Smooth muscle cell (in vitro differentiated cells): ENCODE measurements at regions not wholly inside any gene's neighbourhood (a gene's known extent, or its start where the extent isn't known, plus 50 kb on each side); places are given as distances from the start of the nearest gene placed in this dataset.

Source experiments
- DNase-seq: peaks from one replicate; lab custom pipeline; 2025; ENCODE audit not compliant: unreplicated experiment; lab: John Stamatoyannopoulos, UW
- H2AFZ ChIP-seq: fragments of 200-600 bp; sonication (generic); 2 replicates; pipeline ENCODE4 v1.6.0; 2016; ENCODE audit warnings: antibody characterized with exemption, low read depth, mild to moderate bottlenecking
- H3F3A ChIP-seq: fragments of 200-600 bp; sonication (generic); 2 replicates; pipeline ENCODE4 v1.6.0; 2017; ENCODE audit warnings: antibody characterized with exemption, low read depth
- H3K27ac ChIP-seq: fragments of 200-600 bp; sonication (generic); 2 replicates; pipeline ENCODE4 v1.5.1; 2016; ENCODE audit warnings: low read depth, mild to moderate bottlenecking
- H3K27me3 ChIP-seq: fragments of 200-600 bp; sonication (generic); 2 replicates; pipeline ENCODE4 v1.6.1; 2016; ENCODE audit warnings: low read depth, mild to moderate bottlenecking
- H3K36me3 ChIP-seq: fragments of 200-600 bp; sonication (generic); 2 replicates; pipeline ENCODE4 v1.5.1; 2016; ENCODE audit warnings: low read depth
- H3K4me1 ChIP-seq: fragments of 200-600 bp; sonication (generic); 2 replicates; pipeline ENCODE4 v1.5.1; 2016; ENCODE audit warnings: low read depth
- H3K4me2 ChIP-seq: fragments of 200-600 bp; sonication (generic); 2 replicates; pipeline ENCODE4 v1.6.0; 2016; ENCODE audit warnings: mild to moderate bottlenecking
- H3K4me3 ChIP-seq: fragments of 200-600 bp; sonication (generic); 2 replicates; pipeline ENCODE4 v1.5.1; 2016; ENCODE audit warnings: mild to moderate bottlenecking
- H3K79me2 ChIP-seq: fragments of 200-600 bp; sonication (generic); 2 replicates; pipeline ENCODE4 v1.6.0; 2016; ENCODE audit warnings: low read depth, mild to moderate bottlenecking
- H3K9ac ChIP-seq: fragments of 200-600 bp; sonication (generic); 2 replicates; pipeline ENCODE4 v1.6.0; 2016; ENCODE audit warnings: low read depth
- H3K9me3 ChIP-seq: fragments of 200-600 bp; sonication (generic); replicated peaks from 2 replicates; pipeline ENCODE4 v1.5.1; 2016; ENCODE audit warnings: low read depth
- H4K20me1 ChIP-seq: fragments of 200-600 bp; sonication (generic); 2 replicates; pipeline ENCODE4 v1.6.0; 2016; ENCODE audit warnings: low read depth
- CTCF ChIP-seq: fragments of 200-600 bp; sonication (generic); IDR thresholded peaks from 2 replicates; pipeline ENCODE4 v1.5.1; 2017; ENCODE audit warnings: borderline replicate concordance, mild to moderate bottlenecking, antibody characterized with exemption; ENCODE audit not compliant: insufficient read depth, poor library complexity, severe bottlenecking
- WGBS: methylation state at CpG from one replicate; pipeline ENCODE4 v1.1.7; 2016; ENCODE audit warnings: low lambda C conversion rate; 5-methylcytosine and 5-hydroxymethylcytosine counted together

DNA sequence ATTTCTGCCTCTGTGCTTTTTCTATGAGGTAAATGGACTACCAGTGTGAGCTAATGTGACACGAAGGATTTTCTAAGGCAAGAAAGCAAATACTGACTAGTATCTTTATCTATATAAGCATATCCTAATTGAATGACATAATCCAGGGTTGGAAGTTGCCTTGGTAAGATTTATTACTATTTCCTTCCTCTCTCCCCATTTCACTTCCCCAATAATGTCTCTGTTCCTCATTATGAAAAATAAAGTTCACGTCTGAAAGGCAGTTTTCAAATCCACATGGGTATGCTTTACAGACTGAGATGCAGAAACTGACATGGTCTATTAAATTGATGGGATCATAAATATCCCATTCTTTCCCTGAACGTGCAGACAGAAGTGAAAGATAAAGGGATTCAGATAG, 86.0 kb downstream of the DTWD1 start:
- no peaks in the 10 kb centered on the region for H3K36me3 ChIP-seq
- H3K27me3 ChIP-seq = no peaks in the 10 kb centered on the region
- no peak overlapping the region for H3K9ac ChIP-seq
- H3K27ac ChIP-seq = no peak overlapping the region
- no peak overlapping the region for H3K4me3 ChIP-seq
- no peaks in the 10 kb centered on the region for H4K20me1 ChIP-seq
- H3K4me1 ChIP-seq = no peaks in the 10 kb centered on the region
- H3K4me2 ChIP-seq = no peak overlapping the region
- no peaks in the 10 kb centered on the region for H3F3A ChIP-seq
- 52% methylated on average over 3 of the region's 3 CpGs for WGBS
- no peak for TF ChIP-seq CTCF
- H2AFZ ChIP-seq = no peak overlapping the region
- no peak for DNase-seq
- H3K9me3 ChIP-seq = peaks cover 15% of the 10 kb centered on the region
- no peaks in the 10 kb centered on the region for H3K79me2 ChIP-seq

DNA sequence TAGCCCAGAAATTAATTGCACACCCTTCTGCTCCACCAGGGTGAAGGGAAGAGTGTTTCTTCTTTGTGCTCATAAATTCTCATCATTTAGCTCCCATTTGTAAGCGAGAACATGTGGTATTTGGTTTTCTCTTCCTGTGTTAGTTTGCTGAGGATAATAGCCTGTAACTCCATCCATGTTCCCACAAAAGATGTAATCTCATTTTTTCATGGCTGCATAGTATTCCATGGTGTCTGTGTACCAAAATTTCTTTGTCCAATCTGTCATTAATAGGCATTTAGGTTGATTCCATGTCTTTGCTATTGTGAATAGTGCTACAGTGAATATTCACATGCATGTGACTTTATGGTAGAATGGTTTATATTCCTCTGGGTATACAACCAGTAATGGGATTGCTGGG, 86.8 kb downstream of the DTWD1 start:
- no peak overlapping the region for H3K4me3 ChIP-seq
- no peaks in the 10 kb centered on the region for H3K4me1 ChIP-seq
- no peak overlapping the region for H3K4me2 ChIP-seq
- no peaks in the 10 kb centered on the region for H3F3A ChIP-seq
- no peaks in the 10 kb centered on the region for H3K79me2 ChIP-seq
- WGBS = 87% methylated on average over 1 of the region's 1 CpG
- no peak overlapping the region for H2AFZ ChIP-seq
- no peaks in the 10 kb centered on the region for H3K27me3 ChIP-seq
- no peak overlapping the region for H3K9ac ChIP-seq
- H3K9me3 ChIP-seq = peaks cover 15% of the 10 kb centered on the region
- no peak overlapping the region for H3K27ac ChIP-seq
- no peak for DNase-seq
- H4K20me1 ChIP-seq = no peaks in the 10 kb centered on the region
- no peaks in the 10 kb centered on the region for H3K36me3 ChIP-seq
- no peak for TF ChIP-seq CTCF

GRCh38 chr15:49709646-49710214, 88.9 kb downstream of the DTWD1 start:
- no peak for DNase-seq
- H3K79me2 ChIP-seq = no peaks in the 10 kb centered on the region
- H2AFZ ChIP-seq = no peak overlapping the region
- H3K27ac ChIP-seq = no peak overlapping the region
- H3K4me2 ChIP-seq = no peak overlapping the region
- H3K9ac ChIP-seq = no peak overlapping the region
- no peaks in the 10 kb centered on the region for H3K27me3 ChIP-seq
- no peak overlapping the region for H3K4me3 ChIP-seq
- no peaks in the 10 kb centered on the region for H3K4me1 ChIP-seq
- no peaks in the 10 kb centered on the region for H3K36me3 ChIP-seq
- 94% methylated on average over 1 of the region's 1 CpG for WGBS
- peaks cover 15% of the 10 kb centered on the region for H3K9me3 ChIP-seq
- TF ChIP-seq CTCF = no peak
- H3F3A ChIP-seq = no peaks in the 10 kb centered on the region
- no peaks in the 10 kb centered on the region for H4K20me1 ChIP-seq

- H3F3A ChIP-seq = no peaks in the 10 kb centered on the region
- no peak overlapping the region for H3K27ac ChIP-seq
- H3K36me3 ChIP-seq = no peaks in the 10 kb centered on the region
- H3K79me2 ChIP-seq = no peaks in the 10 kb centered on the region
- no peak for TF ChIP-seq CTCF
- 100% methylated on average over 3 of the region's 3 CpGs for WGBS
- H3K9ac ChIP-seq = no peak overlapping the region
- H3K27me3 ChIP-seq = no peaks in the 10 kb centered on the region
- H2AFZ ChIP-seq = no peak overlapping the region
- no peak overlapping the region for H3K4me2 ChIP-seq
- H3K9me3 ChIP-seq = peaks cover 15% of the 10 kb centered on the region
- DNase-seq = no peak
- H3K4me1 ChIP-seq = no peaks in the 10 kb centered on the region
- no peaks in the 10 kb centered on the region for H4K20me1 ChIP-seq
- no peak overlapping the region for H3K4me3 ChIP-seq
These were observed 91.3 kb downstream of the DTWD1 start for GRCh38 chr15:49712162-49712561.
